Liver (tissue), 3 donors: ENCODE measurements at regions not wholly inside any gene's neighbourhood (a gene's known extent, or its start where the extent isn't known, plus 50 kb on each side); places are given as distances from the start of the nearest gene placed in this dataset.

Experiments used
- CTCF ChIP-seq: fragments of 150-350 bp; IDR thresholded peaks from 2 replicates; pipeline ENCODE4 v1.5.1; 2017; ENCODE audit warnings: improper control_type of control experiment, low read depth, low read length; ENCODE audit not compliant: missing input control
- EGR1 ChIP-seq, 2 donors: IDR thresholded peaks; 2 replicates each; pipeline ENCODE4 v1.6.1; 2016 to 2018; ENCODE audit warnings: antibody characterized with exemption in 2 of 2, low read depth in 2 of 2
- FOXA1 ChIP-seq: IDR thresholded peaks from 2 replicates; pipeline ENCODE4 v1.6.1; 2016; ENCODE audit warnings: antibody characterized with exemption
- JUND ChIP-seq, 2 donors: IDR thresholded peaks; 2 replicates each; pipeline ENCODE4 v1.6.1; 2016; ENCODE audit warnings: antibody characterized with exemption in 2 of 2
- MAX ChIP-seq: IDR thresholded peaks from 2 replicates; pipeline ENCODE4 v1.6.1; 2016; ENCODE audit warnings: antibody characterized with exemption
- NR2F2 ChIP-seq: IDR thresholded peaks from 2 replicates; pipeline ENCODE4 v1.6.1; 2016; ENCODE audit warnings: antibody characterized with exemption
- RAD21 ChIP-seq, 2 donors: IDR thresholded peaks; 2 replicates each; pipeline ENCODE4 v1.6.1; 2016; ENCODE audit warnings: antibody characterized with exemption in 2 of 2, mild to moderate bottlenecking in 2 of 2
- REST ChIP-seq: IDR thresholded peaks from 2 replicates; pipeline ENCODE4 v1.6.1; 2016; ENCODE audit warnings: antibody characterized with exemption, mild to moderate bottlenecking
- SP1 ChIP-seq: IDR thresholded peaks from 2 replicates; pipeline ENCODE4 v1.6.1; 2018; ENCODE audit warnings: antibody characterized with exemption, mild to moderate bottlenecking
- TAF1 ChIP-seq: conservative IDR thresholded peaks from 2 replicates; pipeline ENCODE4 v1.6.1; 2016; ENCODE audit warnings: antibody characterized with exemption, mild to moderate bottlenecking
- YY1 ChIP-seq: IDR thresholded peaks from 2 replicates; pipeline ENCODE4 v1.6.1; 2016; ENCODE audit warnings: antibody characterized with exemption, mild to moderate bottlenecking
- donor health status: healthy.
- donor health status: healthy.

DNA sequence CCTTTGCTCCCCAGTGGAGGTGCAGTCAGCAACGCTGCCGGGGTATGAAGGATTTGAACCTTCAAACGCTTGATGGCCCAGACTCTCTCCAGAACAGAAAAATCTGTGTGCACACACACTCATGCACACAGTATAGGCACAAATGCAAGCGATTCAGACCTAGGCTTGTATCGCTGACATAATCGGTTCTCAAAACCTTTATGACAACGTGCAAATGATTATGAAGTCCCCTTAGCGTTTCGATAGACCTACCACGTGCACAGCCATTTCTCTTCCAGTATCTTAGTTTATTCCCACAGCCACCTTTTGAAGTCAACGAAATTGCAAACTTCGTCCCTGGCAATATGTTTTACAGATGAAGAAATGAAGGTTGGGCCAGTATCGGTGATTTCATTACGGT lies 138.9 kb upstream of the MYCN start:
- TF ChIP-seq CTCF (no peak), EGR1 (IDR thresholded peaks at IDR 0.05; ENCODE audit: low read depth in 2 of 2) (no peak), YY1 (no peak), SP1 (no peak), TAF1 (no peak), REST (no peak), MAX (no peak), FOXA1 (no peak), NR2F2 (no peak), JUND (IDR thresholded peaks at IDR 0.05) (no peak), RAD21 (IDR thresholded peaks at IDR 0.05) (no peak)
